ENCODE measurements at regions not wholly inside any gene's neighbourhood (a gene's known extent, or its start where the extent isn't known, plus 50 kb on each side); places are given as distances from the start of the nearest gene placed in this dataset.
"Not testable (repeated sequence)": the region's sequence is repeated elsewhere in the genome, so short reads cannot be mapped to it uniquely, and the experiment has no call there.

GRCh38 chr7:27420702-27421101 lies 178.1 kb downstream of the EVX1 start:
- Mint-ChIP-seq H3K4me3 (no peak overlapping the region), H3K27me3 (peaks cover 7% of the 10 kb centered on the region), H3K4me1 (no peaks in the 10 kb centered on the region), H3K9me3 (no peaks in the 10 kb centered on the region), H3K27ac (no peak overlapping the region), H3K36me3 (no peaks in the 10 kb centered on the region)

GRCh38 chr7:27423290-27423689 lies 180.7 kb downstream of the EVX1 start:
- Mint-ChIP-seq H3K9me3 (no peaks in the 10 kb centered on the region), H3K4me1 (no peaks in the 10 kb centered on the region), H3K36me3 (no peaks in the 10 kb centered on the region), H3K27me3 (peaks cover 10% of the 10 kb centered on the region), H3K4me3 (no peak overlapping the region), H3K27ac (no peak overlapping the region)

GRCh38 chr7:27423821-27424220 lies 181.2 kb downstream of the EVX1 start:
- no peaks in the 10 kb centered on the region for H3K36me3 Mint-ChIP-seq

GRCh38 chr7:27424231-27424630 lies 181.6 kb downstream of the EVX1 start:
- Mint-ChIP-seq H3K36me3 (no peaks in the 10 kb centered on the region), H3K27ac (no peak overlapping the region), H3K27me3 (peaks cover 10% of the 10 kb centered on the region)

More at GRCh38 chr7:27423821-27424220, 181.2 kb downstream of the EVX1 start:
- no peak overlapping the region for H3K4me3 Mint-ChIP-seq
- no peaks in the 10 kb centered on the region for H3K4me1 Mint-ChIP-seq
- H3K27ac Mint-ChIP-seq: no peak overlapping the region
- no peaks in the 10 kb centered on the region for H3K9me3 Mint-ChIP-seq
- peaks cover 10% of the 10 kb centered on the region for H3K27me3 Mint-ChIP-seq

GRCh38 chr7:27424749-27425148 lies 182.1 kb downstream of the EVX1 start:
- no peaks in the 10 kb centered on the region for H3K36me3 Mint-ChIP-seq
- peaks cover 10% of the 10 kb centered on the region for H3K27me3 Mint-ChIP-seq
- H3K9me3 Mint-ChIP-seq: no peaks in the 10 kb centered on the region
- H3K27ac Mint-ChIP-seq: no peak overlapping the region
- H3K4me3 Mint-ChIP-seq: no peak overlapping the region
- H3K4me1 Mint-ChIP-seq: no peaks in the 10 kb centered on the region

More at GRCh38 chr7:27424231-27424630, 181.6 kb downstream of the EVX1 start:
- H3K9me3 Mint-ChIP-seq: no peaks in the 10 kb centered on the region
- no peaks in the 10 kb centered on the region for H3K4me1 Mint-ChIP-seq
- no peak overlapping the region for H3K4me3 Mint-ChIP-seq

- no peak overlapping the region for H3K27ac Mint-ChIP-seq
- peaks cover 16% of the 10 kb centered on the region for H3K27me3 Mint-ChIP-seq
- H3K9me3 Mint-ChIP-seq: no peaks in the 10 kb centered on the region
- no peak overlapping the region for H3K4me3 Mint-ChIP-seq
- no peaks in the 10 kb centered on the region for H3K36me3 Mint-ChIP-seq
- no peaks in the 10 kb centered on the region for H3K4me1 Mint-ChIP-seq
These were observed 184.8 kb downstream of the EVX1 start for GRCh38 chr7:27427416-27427815.

GRCh38 chr7:27430105-27430504 lies 187.5 kb downstream of the EVX1 start:
- Mint-ChIP-seq H3K4me1 (no peaks in the 10 kb centered on the region), H3K27me3 (peaks cover 16% of the 10 kb centered on the region), H3K27ac (no peak overlapping the region), H3K36me3 (no peaks in the 10 kb centered on the region), H3K9me3 (no peaks in the 10 kb centered on the region), H3K4me3 (no peak overlapping the region)

GRCh38 chr7:27431465-27431864 lies 188.9 kb downstream of the EVX1 start:
- Mint-ChIP-seq H3K27me3 (peaks cover 9% of the 10 kb centered on the region), H3K4me3 (no peak overlapping the region), H3K36me3 (no peaks in the 10 kb centered on the region), H3K4me1 (no peaks in the 10 kb centered on the region), H3K9me3 (no peaks in the 10 kb centered on the region), H3K27ac (no peak overlapping the region)

GRCh38 chr7:27433581-27433980 lies 191.0 kb downstream of the EVX1 start:
- Mint-ChIP-seq H3K27me3 (peaks cover 12% of the 10 kb centered on the region), H3K4me3 (no peak overlapping the region), H3K9me3 (no peaks in the 10 kb centered on the region), H3K4me1 (no peaks in the 10 kb centered on the region), H3K36me3 (no peaks in the 10 kb centered on the region), H3K27ac (no peak overlapping the region)

- H3K9me3 Mint-ChIP-seq: no peaks in the 10 kb centered on the region
- H3K27ac Mint-ChIP-seq: no peak overlapping the region
- H3K4me1 Mint-ChIP-seq: no peaks in the 10 kb centered on the region
- H3K4me3 Mint-ChIP-seq: no peak overlapping the region
- peaks cover 12% of the 10 kb centered on the region for H3K27me3 Mint-ChIP-seq
- no peaks in the 10 kb centered on the region for H3K36me3 Mint-ChIP-seq
These were observed 192.3 kb downstream of the EVX1 start for GRCh38 chr7:27434756-27435400.

- H3K4me1 Mint-ChIP-seq: no peaks in the 10 kb centered on the region
These were observed 192.9 kb downstream of the EVX1 start for GRCh38 chr7:27435461-27435860.

GRCh38 chr7:27438881-27439589 lies 196.4 kb downstream of the EVX1 start:
- no peak overlapping the region for H3K27ac Mint-ChIP-seq
- no peaks in the 10 kb centered on the region for H3K36me3 Mint-ChIP-seq
- H3K4me3 Mint-ChIP-seq: no peak overlapping the region
- H3K27me3 Mint-ChIP-seq: peaks cover 13% of the 10 kb centered on the region
- H3K9me3 Mint-ChIP-seq: no peaks in the 10 kb centered on the region
- H3K4me1 Mint-ChIP-seq: no peaks in the 10 kb centered on the region

More at GRCh38 chr7:27435461-27435860, 192.9 kb downstream of the EVX1 start:
- Mint-ChIP-seq H3K4me3 (no peak overlapping the region), H3K27me3 (peaks cover 12% of the 10 kb centered on the region), H3K9me3 (no peaks in the 10 kb centered on the region), H3K36me3 (no peaks in the 10 kb centered on the region), H3K27ac (no peak overlapping the region)

GRCh38 chr7:27442455-27442854 lies 199.9 kb downstream of the EVX1 start:
- no peak overlapping the region for H3K4me3 Mint-ChIP-seq
- H3K27ac Mint-ChIP-seq: no peak overlapping the region
- no peaks in the 10 kb centered on the region for H3K36me3 Mint-ChIP-seq
- H3K9me3 Mint-ChIP-seq: no peaks in the 10 kb centered on the region
- H3K4me1 Mint-ChIP-seq: no peaks in the 10 kb centered on the region
- H3K27me3 Mint-ChIP-seq: peaks cover 14% of the 10 kb centered on the region

GRCh38 chr7:27449046-27449445 lies 206.4 kb downstream of the EVX1 start:
- H3K36me3 Mint-ChIP-seq, H3K4me1 Mint-ChIP-seq, H3K9me3 Mint-ChIP-seq, H3K4me3 Mint-ChIP-seq, H3K27ac Mint-ChIP-seq: not testable (repeated sequence)
- H3K27me3 Mint-ChIP-seq: peaks cover 22% of the 10 kb centered on the region

GRCh38 chr7:27453702-27454405 lies 208.8 kb downstream of the HIBADH start:
- Mint-ChIP-seq H3K27ac (no peak overlapping the region), H3K27me3 (peaks cover 13% of the 10 kb centered on the region), H3K4me1 (no peaks in the 10 kb centered on the region), H3K9me3 (no peaks in the 10 kb centered on the region), H3K4me3 (no peak overlapping the region), H3K36me3 (no peaks in the 10 kb centered on the region)

GRCh38 chr7:27457120-27457519 lies 205.6 kb downstream of the HIBADH start:
- not testable (repeated sequence) for H3K4me3 Mint-ChIP-seq, H3K27me3 Mint-ChIP-seq, H3K9me3 Mint-ChIP-seq, H3K36me3 Mint-ChIP-seq, H3K4me1 Mint-ChIP-seq, H3K27ac Mint-ChIP-seq

Measured in activated naive CD4-positive, alpha-beta T cell treated with anti-CD3 and anti-CD28 coated beads, Interleukin-2, amount 50 U/mL, for 24 hours (primary cell).